Hepatocyte (in vitro differentiated cells): ENCODE measurements at regions not wholly inside any gene's neighbourhood (a gene's known extent, or its start where the extent isn't known, plus 50 kb on each side); places are given as distances from the start of the nearest gene placed in this dataset.

Experiments used
- DNase-seq: peaks from one replicate; pipeline ENCODE4 v3.0.0-alpha.2; 2016; ENCODE audit warnings: low spot score
- H2AFZ ChIP-seq: fragments of 200-600 bp; sonication (generic); 2 replicates; pipeline ENCODE4 v1.6.0; 2016; ENCODE audit warnings: antibody characterized with exemption, mild to moderate bottlenecking
- H3K27ac ChIP-seq: fragments of 200-600 bp; sonication (generic); 2 replicates; pipeline ENCODE4 v1.5.1; 2016; ENCODE audit warnings: mild to moderate bottlenecking
- H3K27me3 ChIP-seq: fragments of 200-600 bp; sonication (generic); 2 replicates; pipeline ENCODE4 v1.6.1; 2016
- H3K36me3 ChIP-seq: fragments of 200-600 bp; sonication (generic); replicated peaks from 2 replicates; pipeline ENCODE4 v1.5.1; 2016; ENCODE audit warnings: low read depth; ENCODE audit not compliant: insufficient read depth
- H3K4me1 ChIP-seq: fragments of 200-600 bp; sonication (generic); 2 replicates; pipeline ENCODE4 v1.5.1; 2016; ENCODE audit warnings: mild to moderate bottlenecking, moderate library complexity; ENCODE audit not compliant: insufficient read depth
- H3K4me2 ChIP-seq: fragments of 200-600 bp; sonication (generic); 2 replicates; pipeline ENCODE4 v1.6.0; 2016
- H3K4me3 ChIP-seq: fragments of 200-600 bp; sonication (generic); 2 replicates; pipeline ENCODE4 v1.5.1; 2016; ENCODE audit warnings: mild to moderate bottlenecking
- H3K79me2 ChIP-seq: fragments of 200-600 bp; sonication (generic); 2 replicates; pipeline ENCODE4 v1.6.0; 2017; ENCODE audit warnings: mild to moderate bottlenecking
- H3K9me2 ChIP-seq: fragments of 200-600 bp; sonication (generic); replicated peaks from 2 replicates; pipeline ENCODE4 v1.6.0; 2017; ENCODE audit warnings: mild to moderate bottlenecking; ENCODE audit not compliant: insufficient read depth
- H3K9me3 ChIP-seq: fragments of 200-600 bp; sonication (generic); 2 replicates; pipeline ENCODE4 v1.5.1; 2016; ENCODE audit warnings: low read depth, mild to moderate bottlenecking
- H4K20me1 ChIP-seq: fragments of 200-600 bp; sonication (generic); 2 replicates; pipeline ENCODE4 v1.6.0; 2016; ENCODE audit warnings: mild to moderate bottlenecking; ENCODE audit not compliant: insufficient read depth, poor library complexity, severe bottlenecking
- CTCF ChIP-seq: fragments of 200-600 bp; sonication (generic); IDR thresholded peaks from 2 replicates; pipeline ENCODE4 v1.5.1; 2016; ENCODE audit warnings: antibody characterized with exemption, mild to moderate bottlenecking; ENCODE audit not compliant: poor library complexity
- EZH2 ChIP-seq: fragments of 200-600 bp; sonication (generic); IDR thresholded peaks from 2 replicates; pipeline ENCODE4 v1.6.1; 2016; ENCODE audit warnings: antibody characterized with exemption, mild to moderate bottlenecking, borderline replicate concordance
- EZH2phosphoT487 ChIP-seq: fragments of 200-600 bp; sonication (generic); IDR thresholded peaks from one replicate; pipeline ENCODE4 v1.6.1; 2018; ENCODE audit warnings: antibody characterized with exemption, mild to moderate bottlenecking, low read depth, moderate library complexity; ENCODE audit not compliant: unreplicated experiment, severe bottlenecking
- WGBS: methylation state at CpG from one replicate; pipeline ENCODE4 v1.1.6; 2016; ENCODE audit warnings: low lambda C conversion rate; ENCODE audit errors: missing lambda C conversion rate; 5-methylcytosine and 5-hydroxymethylcytosine counted together

GRCh38 chr5:23740029-23740428, 232.6 kb downstream of the PRDM9 start:
- no peak overlapping the region for H3K4me2 ChIP-seq
- H3K9me3 ChIP-seq, result no peaks in the 10 kb centered on the region
- H3K36me3 ChIP-seq, result no peaks in the 10 kb centered on the region
- no peak overlapping the region for H3K27ac ChIP-seq
- H3K9me2 ChIP-seq, result no peaks in the 10 kb centered on the region
- H3K4me1 ChIP-seq, result no peaks in the 10 kb centered on the region
- H2AFZ ChIP-seq, result no peak overlapping the region
- H3K4me3 ChIP-seq, result no peak overlapping the region
- DNase-seq, result no peak
- WGBS, result 74% methylated on average over 4 of the region's 4 CpGs
- no peaks in the 10 kb centered on the region for H3K79me2 ChIP-seq
- TF ChIP-seq EZH2 (no peak), EZH2phosphoT487 (no peak), CTCF (no peak)
- no peaks in the 10 kb centered on the region for H4K20me1 ChIP-seq
- H3K27me3 ChIP-seq, result no peaks in the 10 kb centered on the region

- H3K9me3 ChIP-seq, result no peaks in the 10 kb centered on the region
- no peak overlapping the region for H3K4me3 ChIP-seq
- TF ChIP-seq EZH2 (no peak), CTCF (peak; percentile 15)
- no peaks in the 10 kb centered on the region for H3K9me2 ChIP-seq
- no peak overlapping the region for H2AFZ ChIP-seq
- DNase-seq, result no peak
- H3K4me2 ChIP-seq, result no peak overlapping the region
- no peak overlapping the region for H3K27ac ChIP-seq
- H3K79me2 ChIP-seq, result no peaks in the 10 kb centered on the region
- H3K4me1 ChIP-seq, result no peaks in the 10 kb centered on the region
- H3K27me3 ChIP-seq, result no peaks in the 10 kb centered on the region
- no peaks in the 10 kb centered on the region for H3K36me3 ChIP-seq
- H4K20me1 ChIP-seq, result no peaks in the 10 kb centered on the region
Measured at GRCh38 chr5:23742701-23743100, 235.3 kb downstream of the PRDM9 start.

GRCh38 chr5:23755906-23756305, 248.5 kb downstream of the PRDM9 start:
- Histone ChIP-seq H3K9me2 (no peaks in the 10 kb centered on the region), H3K4me1 (no peaks in the 10 kb centered on the region), H3K36me3 (no peaks in the 10 kb centered on the region), H3K27me3 (no peaks in the 10 kb centered on the region), H3K27ac (no peak overlapping the region), H2AFZ (no peak overlapping the region), H3K79me2 (no peaks in the 10 kb centered on the region), H3K9me3 (no peaks in the 10 kb centered on the region), H3K4me2 (no peak overlapping the region), H3K4me3 (no peak overlapping the region), H4K20me1 (no peaks in the 10 kb centered on the region)
- no peak for TF ChIP-seq CTCF
- TF ChIP-seq EZH2phosphoT487, result no peak
- no peak for TF ChIP-seq EZH2
- DNase-seq, result no peak

GRCh38 chr5:23756779-23757178, 249.4 kb downstream of the PRDM9 start:
- H3K4me2 ChIP-seq, result no peak overlapping the region

More at GRCh38 chr5:23756779-23757178, 249.4 kb downstream of the PRDM9 start:
- TF ChIP-seq CTCF, result no peak
- TF ChIP-seq EZH2phosphoT487, result no peak
- no peak for TF ChIP-seq EZH2
- Histone ChIP-seq H3K27me3 (no peaks in the 10 kb centered on the region), H3K27ac (no peak overlapping the region), H2AFZ (no peak overlapping the region), H4K20me1 (no peaks in the 10 kb centered on the region), H3K4me1 (no peaks in the 10 kb centered on the region), H3K36me3 (no peaks in the 10 kb centered on the region), H3K9me3 (no peaks in the 10 kb centered on the region), H3K9me2 (no peaks in the 10 kb centered on the region), H3K4me3 (no peak overlapping the region), H3K79me2 (no peaks in the 10 kb centered on the region)
- 82% methylated on average over 3 of the region's 3 CpGs for WGBS
- DNase-seq, result no peak
